ENCODE measurements at regions not wholly inside any gene's neighbourhood (a gene's known extent, or its start where the extent isn't known, plus 50 kb on each side); places are given as distances from the start of the nearest gene placed in this dataset.

GRCh38 chr6:170086639-170087420, 204.0 kb downstream of the DLL1 start:
- TF ChIP-seq CTCF (IDR thresholded peaks at IDR 0.05) = no peak
- no peak for TF ChIP-seq POLR2A (IDR thresholded peaks at IDR 0.05)
